Bronchial epithelial cell (primary cell): ENCODE measurements at regions not wholly inside any gene's neighbourhood (a gene's known extent, or its start where the extent isn't known, plus 50 kb on each side); places are given as distances from the start of the nearest gene placed in this dataset.

Experiments used
- DNase-seq: peaks from one replicate; pipeline ENCODE4 v3.0.0-alpha.2; 2010; ENCODE audit warnings: low read depth
- FAIRE-seq: peaks from 2 replicates; lab custom pipeline; 2011; peaks lifted over from hg19 to GRCh38; lab: Jason Lieb, UNC
- H3K27me3 ChIP-seq: 2 replicates; pipeline ENCODE4 v1.5.1; 2011; ENCODE audit warnings: low read length; ENCODE audit not compliant: control insufficient read depth, insufficient read depth
- H3K36me3 ChIP-seq: 2 replicates; pipeline ENCODE4 v1.5.1; 2011; ENCODE audit warnings: low read length; ENCODE audit not compliant: control insufficient read depth, insufficient read depth
- H3K4me3 ChIP-seq: 2 replicates; pipeline ENCODE4 v1.5.1; 2011; ENCODE audit warnings: mild to moderate bottlenecking, low read depth, low read length, control low read depth
- CTCF ChIP-seq: IDR thresholded peaks from 2 replicates; pipeline ENCODE4 v1.5.1; 2011; ENCODE audit warnings: mild to moderate bottlenecking, moderate library complexity, low read length, control low read depth, inconsistent platforms; ENCODE audit not compliant: insufficient read depth, severe bottlenecking

GRCh38 chr7:51977913-51978312 is 661.3 kb upstream of the COBL start:
- Histone ChIP-seq H3K27me3 (no peaks in the 10 kb centered on the region), H3K36me3 (no peaks in the 10 kb centered on the region)
- FAIRE-seq, result no peak

GRCh38 chr7:51973939-51974338 is 657.3 kb upstream of the COBL start:
- H3K27me3 ChIP-seq, result no peaks in the 10 kb centered on the region
- no peaks in the 10 kb centered on the region for H3K36me3 ChIP-seq
- no peak for TF ChIP-seq CTCF
- no peak overlapping the region for H3K4me3 ChIP-seq
- FAIRE-seq (no peak), DNase-seq (no peak)

More at GRCh38 chr7:51977913-51978312, 661.3 kb upstream of the COBL start:
- H3K4me3 ChIP-seq, result no peak overlapping the region
- DNase-seq, result no peak
- TF ChIP-seq CTCF, result no peak

- TF ChIP-seq CTCF, result no peak
- no peak overlapping the region for H3K4me3 ChIP-seq
- H3K36me3 ChIP-seq, result no peaks in the 10 kb centered on the region
- FAIRE-seq (no peak), DNase-seq (no peak)
- no peaks in the 10 kb centered on the region for H3K27me3 ChIP-seq
Observed at GRCh38 chr7:51973071-51973470, 656.5 kb upstream of the COBL start.

GRCh38 chr7:51970961-51971665 is 654.5 kb upstream of the COBL start:
- DNase-seq, result no peak
- FAIRE-seq, result no peak
- H3K36me3 ChIP-seq, result no peaks in the 10 kb centered on the region
- no peak for TF ChIP-seq CTCF
- no peaks in the 10 kb centered on the region for H3K27me3 ChIP-seq
- H3K4me3 ChIP-seq, result no peak overlapping the region

- H3K4me3 ChIP-seq, result no peak overlapping the region
- H3K27me3 ChIP-seq, result no peaks in the 10 kb centered on the region
- H3K36me3 ChIP-seq, result no peaks in the 10 kb centered on the region
- FAIRE-seq (no peak), DNase-seq (no peak)
- no peak for TF ChIP-seq CTCF
Observed at GRCh38 chr7:51968461-51968860, 651.9 kb upstream of the COBL start.

- TF ChIP-seq CTCF, result no peak
- Histone ChIP-seq H3K36me3 (no peaks in the 10 kb centered on the region), H3K27me3 (no peaks in the 10 kb centered on the region), H3K4me3 (no peak overlapping the region)
- DNase-seq, result no peak
- no peak for FAIRE-seq
Observed at GRCh38 chr7:51965454-51965853, 648.8 kb upstream of the COBL start.
